Hematopoietic multipotent progenitor cell treated with erythropoietin and hydrocortisone succinate and interleukin-3 and kit ligand, for 15 days (in vitro differentiated cells): ENCODE measurements at regions not wholly inside any gene's neighbourhood (a gene's known extent, or its start where the extent isn't known, plus 50 kb on each side); places are given as distances from the start of the nearest gene placed in this dataset.
"Not testable (repeated sequence)": the region's sequence is repeated elsewhere in the genome, so short reads cannot be mapped to it uniquely, and the experiment has no call there.

ENCODE experiments used
- DNase-seq: peaks from one replicate; pipeline ENCODE4 v3.0.0-alpha.2; 2015; ENCODE audit warnings: low spot score

GRCh38 chr11:3514635-3515424 lies 127.0 kb downstream of the ART5 start:
- peak; percentile 5 for DNase-seq

GRCh38 chr11:3513311-3513710 lies 128.5 kb downstream of the ART5 start:
- peak; percentile 32 for DNase-seq

DNA sequence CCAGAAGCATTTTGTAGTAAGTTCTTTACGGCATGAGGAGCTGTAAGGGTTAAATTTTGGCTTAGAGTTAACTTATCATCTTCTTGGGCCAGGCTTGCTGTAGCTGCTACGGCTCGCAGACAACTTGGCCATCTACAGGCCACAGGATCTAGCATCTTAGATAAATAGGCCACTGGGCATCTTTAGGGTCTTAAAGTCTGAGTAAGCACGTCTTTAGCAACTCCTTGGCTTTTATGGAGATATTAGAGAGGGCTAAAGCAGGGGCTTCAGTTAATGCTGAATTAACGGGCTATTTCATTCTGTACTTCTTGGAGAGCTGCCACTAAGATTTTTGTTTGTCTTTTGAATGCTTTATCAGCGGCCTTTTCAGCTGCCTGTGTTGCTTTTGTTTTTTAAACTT lies 129.0 kb downstream of the ART5 start:
- DNase-seq: peak; percentile 43

GRCh38 chr11:3512133-3512703 lies 129.6 kb downstream of the ART5 start:
- DNase-seq: peak; percentile 60

DNA sequence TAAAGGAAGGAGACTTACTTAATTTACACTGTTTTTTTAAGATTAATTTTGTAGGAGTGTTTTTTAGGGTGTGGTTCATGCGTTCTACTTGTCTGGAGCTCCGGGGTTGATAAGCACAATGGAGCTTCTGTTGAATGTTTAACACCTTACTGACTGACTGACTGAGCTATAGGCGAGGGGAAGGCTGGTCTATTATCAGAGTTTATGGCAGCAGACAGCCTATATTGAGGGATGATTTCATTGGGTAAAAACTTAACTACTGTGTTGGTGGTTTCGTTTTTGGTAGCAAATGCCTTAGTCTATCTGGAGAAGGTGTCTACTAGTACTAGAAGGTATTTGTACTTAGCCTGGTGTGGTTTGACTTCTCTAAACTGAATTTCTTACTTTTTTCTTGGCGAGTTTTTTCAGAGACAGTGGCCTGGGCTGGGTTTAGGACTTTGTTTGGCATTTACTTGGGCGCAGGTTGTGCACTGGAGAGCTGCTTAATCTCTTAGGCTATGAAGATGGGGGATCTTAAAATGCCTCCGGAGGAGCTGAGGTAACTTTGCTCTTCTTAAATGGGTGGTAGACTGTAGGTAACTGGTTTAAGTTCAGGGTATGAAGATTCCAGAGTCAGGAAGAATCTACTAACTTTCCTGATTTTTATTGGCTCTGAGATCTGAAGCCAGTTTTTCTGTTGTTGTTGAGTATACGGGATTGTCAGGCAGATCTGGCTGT lies 130.2 kb downstream of the ART5 start:
- peak; percentile 70 for DNase-seq

DNA sequence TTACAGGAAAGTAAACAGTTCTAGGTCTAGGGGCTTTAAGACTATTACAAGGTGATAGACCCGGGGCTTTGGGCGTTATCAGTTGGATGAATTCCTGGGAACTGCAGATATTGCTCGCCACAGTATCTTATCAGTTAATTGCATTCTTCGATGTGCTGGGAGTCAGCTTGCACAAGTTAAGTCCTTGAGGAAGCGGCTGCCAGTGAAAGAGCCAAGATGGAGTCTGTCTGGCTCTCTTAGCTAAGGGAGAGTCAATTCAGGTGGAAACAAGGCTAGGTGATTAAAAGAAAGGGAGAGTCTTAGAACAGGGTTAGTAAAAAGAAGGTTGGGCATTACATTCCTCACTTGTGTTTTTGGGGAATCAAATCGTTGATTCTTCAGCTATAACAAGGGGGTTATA lies 130.6 kb upstream of the ZNF195 start:
- DNase-seq: not testable (repeated sequence)

DNA sequence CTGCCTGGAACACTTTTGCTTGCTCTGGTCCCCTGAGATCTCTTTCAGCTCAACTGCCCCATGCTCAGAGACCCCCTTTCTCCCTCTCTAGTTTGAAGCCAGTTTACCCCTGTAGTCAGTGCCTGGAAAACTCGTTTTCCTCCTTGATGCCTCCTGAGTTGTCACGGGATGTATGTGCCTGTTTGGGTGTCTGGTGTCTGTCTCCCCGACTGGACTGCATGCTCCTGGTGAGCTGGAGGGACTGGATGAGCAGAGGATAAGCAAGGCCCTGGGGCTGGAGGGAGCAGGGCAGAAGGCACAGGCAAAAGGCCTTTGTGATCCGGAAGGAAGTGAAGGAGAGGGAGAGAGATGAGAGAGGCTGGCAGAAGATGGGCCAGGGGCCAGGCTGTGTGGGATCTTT lies 120.3 kb upstream of the ZNF195 start:
- not testable (repeated sequence) for DNase-seq

DNA sequence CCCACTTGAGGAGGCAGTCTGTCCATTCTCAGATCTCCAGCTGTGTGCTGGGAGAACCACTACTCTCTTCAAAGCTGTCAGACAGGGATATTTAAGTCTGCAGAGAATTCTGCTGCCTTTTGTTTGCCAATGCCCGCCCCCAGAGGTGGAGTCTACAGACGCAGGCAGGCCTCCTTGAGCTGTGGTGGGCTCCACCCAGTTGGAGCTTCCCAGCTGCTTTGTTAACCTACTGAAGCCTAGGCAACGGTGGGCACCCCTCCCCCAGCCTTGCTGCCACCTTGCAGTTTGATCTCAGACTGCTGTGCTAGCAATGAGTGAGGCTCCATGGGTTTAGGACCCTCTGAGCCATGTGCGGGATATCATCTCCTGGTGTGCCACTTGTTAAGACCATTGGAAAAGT lies 119.4 kb upstream of the ZNF195 start:
- DNase-seq: not testable (repeated sequence)

DNA sequence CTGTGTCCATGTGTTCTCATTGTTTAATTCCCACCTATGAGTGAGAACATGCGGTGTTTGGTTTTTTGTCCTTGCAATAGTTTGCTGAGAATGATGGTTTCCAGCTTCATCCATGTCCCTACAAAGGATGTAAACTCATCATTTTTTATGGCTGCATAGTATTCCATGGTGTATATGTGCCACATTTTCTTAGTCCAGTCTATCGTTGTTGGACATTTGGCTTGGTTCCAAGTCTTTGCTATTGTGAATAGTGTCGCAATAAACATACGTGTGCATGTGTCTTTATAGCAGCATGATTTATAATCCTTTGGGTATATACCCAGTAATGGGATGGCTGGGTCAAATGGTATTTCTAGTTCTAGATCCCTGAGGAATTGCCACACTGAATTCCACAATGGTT lies 114.2 kb upstream of the ZNF195 start:
- not testable (repeated sequence) for DNase-seq

DNA sequence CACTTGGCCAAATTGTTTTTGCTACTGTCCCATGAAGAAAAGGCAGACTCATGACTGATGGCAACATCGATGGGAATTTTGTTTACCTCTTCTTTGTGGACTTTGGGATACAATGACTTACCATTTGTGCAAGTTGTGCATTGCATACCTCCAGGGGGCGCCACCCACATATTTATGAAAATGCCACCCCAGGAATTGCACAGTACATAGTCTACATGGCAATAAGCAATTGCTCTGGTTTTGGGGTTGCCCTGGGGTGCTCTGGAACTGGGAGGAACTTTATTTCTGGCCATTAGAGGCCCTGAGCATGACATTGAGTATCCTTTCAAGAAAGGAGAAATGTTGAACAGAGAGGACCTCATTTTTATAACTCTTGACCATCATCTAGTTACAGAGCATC lies 109.1 kb upstream of the ZNF195 start:
- not testable (repeated sequence) for DNase-seq

GRCh38 chr11:3485737-3486136 lies 106.8 kb upstream of the ZNF195 start:
- DNase-seq: not testable (repeated sequence)

DNA sequence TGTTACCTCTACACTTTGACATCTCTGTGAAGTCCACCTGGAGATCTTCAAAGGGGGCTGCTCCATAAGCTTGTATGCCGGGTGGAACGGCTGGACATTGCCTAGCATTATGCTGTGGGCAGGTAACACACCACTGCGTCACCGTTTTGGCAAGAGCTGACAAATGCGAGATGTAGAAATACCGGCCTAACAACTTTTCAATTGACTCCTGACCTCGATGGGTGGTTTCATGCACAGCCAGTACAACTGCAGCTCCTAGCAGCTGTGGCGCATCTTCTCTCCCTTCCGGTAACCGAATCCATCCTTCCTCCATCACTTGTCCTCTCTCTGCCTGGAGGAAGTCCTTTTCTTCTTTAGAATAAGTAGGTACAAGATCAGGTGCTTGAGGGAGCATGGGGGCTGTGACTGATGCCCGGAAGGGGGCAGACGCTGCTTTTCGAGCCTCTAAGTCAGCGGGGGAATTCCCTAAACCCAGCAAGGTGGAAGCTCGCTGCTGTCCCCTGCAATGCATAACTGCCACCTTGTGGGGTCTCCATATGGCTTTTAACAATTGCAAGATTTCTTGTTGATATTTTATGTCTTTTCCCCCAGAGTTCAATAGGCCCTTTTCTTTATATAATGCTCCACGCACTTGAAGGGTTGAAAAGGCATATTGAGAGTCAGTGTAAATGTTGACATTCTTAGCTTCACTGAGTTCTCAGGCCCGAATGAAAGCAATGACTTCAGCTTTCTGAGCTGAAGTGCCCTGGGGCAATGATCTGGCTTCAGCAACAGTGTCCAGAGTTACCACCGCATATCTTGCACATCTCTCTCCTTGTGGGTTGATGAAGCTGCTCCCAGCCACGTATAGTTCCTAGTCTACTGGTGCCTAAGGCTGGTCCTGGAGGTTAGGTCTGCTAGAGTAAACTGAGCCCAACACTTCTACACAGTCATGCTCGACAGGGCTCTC lies 98.3 kb upstream of the ZNF195 start:
- DNase-seq: not testable (repeated sequence)

DNA sequence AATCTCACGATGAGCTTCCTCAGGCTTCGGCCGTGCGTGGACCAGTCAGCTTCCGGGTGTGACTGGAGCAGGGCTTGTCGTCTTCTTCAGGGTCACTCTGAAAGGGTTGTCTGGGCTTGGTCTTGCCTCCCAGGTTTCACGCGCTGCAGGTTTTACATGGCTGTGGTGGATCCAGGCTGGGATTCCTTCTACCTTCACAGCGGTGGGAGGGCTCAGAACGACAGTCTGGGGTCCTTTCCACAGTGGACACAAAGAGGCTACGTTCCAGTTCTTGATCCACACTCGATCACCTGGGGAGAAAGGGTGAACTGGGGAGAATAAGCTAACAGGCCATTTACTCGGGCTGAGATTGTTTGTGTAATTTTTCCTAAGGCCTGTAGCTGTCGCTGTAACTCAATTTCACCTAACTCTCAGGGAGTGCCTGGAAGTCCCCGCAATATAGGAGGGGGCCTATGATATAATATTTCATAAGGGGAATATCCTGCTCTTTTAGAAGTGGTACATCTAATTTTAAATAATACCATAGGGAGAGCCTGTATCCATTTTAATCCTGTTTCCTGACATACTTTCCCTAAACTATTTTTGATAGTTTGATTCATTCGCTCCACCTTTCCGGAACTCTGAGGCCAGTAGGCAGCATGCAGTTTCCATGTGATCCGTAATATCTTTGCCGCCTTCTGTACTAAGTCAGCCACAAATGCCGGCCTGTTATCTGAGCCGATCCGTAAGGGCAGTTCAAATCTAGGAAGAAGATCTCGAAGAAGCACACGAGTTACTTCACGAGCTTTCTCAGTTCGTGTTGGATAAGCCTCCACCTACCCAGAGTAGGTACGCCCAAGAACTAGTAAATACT lies 97.4 kb upstream of the ZNF195 start:
- not testable (repeated sequence) for DNase-seq

DNA sequence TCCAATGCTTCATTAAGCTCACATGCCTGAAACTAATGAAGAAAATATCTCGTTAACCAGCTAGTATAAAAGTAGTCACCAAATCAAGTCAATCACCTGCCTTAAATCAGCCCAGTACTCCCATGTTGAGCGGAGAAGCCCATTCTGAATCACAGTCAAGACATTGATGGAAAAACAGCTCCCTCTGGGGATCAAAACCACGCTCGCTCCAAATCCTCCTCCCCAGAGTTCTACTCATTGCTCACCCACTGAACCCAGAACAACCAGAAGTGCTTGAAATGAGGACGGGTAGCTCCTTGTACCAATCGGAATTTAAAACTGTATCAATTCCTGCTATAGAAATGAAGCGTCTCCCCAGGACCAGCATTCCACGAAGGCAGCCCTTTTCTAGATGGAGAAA lies 90.0 kb upstream of the ZNF195 start:
- not testable (repeated sequence) for DNase-seq

GRCh38 chr11:3467599-3467998 lies 88.7 kb upstream of the ZNF195 start:
- not testable (repeated sequence) for DNase-seq

DNA sequence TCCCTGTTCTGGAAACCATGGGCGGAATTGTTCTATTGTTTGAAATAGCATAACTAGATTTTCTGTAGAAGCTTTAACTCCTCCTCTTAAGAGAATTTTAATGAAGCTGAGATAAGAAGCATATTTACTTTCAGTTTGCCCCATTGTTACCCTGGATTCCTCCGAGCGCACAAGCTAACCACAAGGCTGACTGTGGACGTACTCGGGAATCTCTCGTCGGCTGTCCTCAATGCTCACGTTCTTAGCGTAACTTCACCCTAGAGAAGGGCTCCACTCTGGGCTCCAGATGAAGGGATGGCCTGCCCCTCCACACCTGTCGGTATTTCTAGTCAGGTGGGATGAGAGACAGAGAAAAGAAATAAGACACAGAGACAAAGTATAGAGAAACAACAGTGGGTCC lies 76.7 kb upstream of the ZNF195 start:
- peak; percentile 8 for DNase-seq

GRCh38 chr11:3454844-3455243 lies 75.9 kb upstream of the ZNF195 start:
- DNase-seq: peak; percentile 82

- not testable (repeated sequence) for DNase-seq
Observed at GRCh38 chr11:3453596-3454256, 74.8 kb upstream of the ZNF195 start.

- DNase-seq: not testable (repeated sequence)
Observed at GRCh38 chr11:3450822-3451221, 71.9 kb upstream of the ZNF195 start.

GRCh38 chr11:3445535-3445934 lies 66.6 kb upstream of the ZNF195 start:
- not testable (repeated sequence) for DNase-seq
